ENCODE measurements at regions not wholly inside any gene's neighbourhood (a gene's known extent, or its start where the extent isn't known, plus 50 kb on each side); places are given as distances from the start of the nearest gene placed in this dataset.

DNA sequence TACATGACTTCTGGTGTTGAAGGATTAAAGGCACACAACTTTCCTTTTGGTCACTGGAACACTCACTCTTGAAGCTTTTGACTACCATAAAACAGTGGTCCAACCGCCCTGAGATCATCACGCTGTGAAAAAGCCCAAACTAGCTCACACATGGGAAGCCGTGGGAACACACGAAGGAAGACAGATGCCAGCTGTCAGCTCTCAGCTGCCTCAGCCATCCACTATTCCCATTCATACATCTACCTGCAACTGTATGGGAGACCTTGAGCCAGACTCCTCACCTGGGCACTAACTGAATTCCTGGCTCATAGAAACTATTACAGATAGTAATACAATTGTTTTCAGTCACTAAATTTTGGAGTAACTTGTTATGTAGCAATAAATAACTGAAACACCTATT is 246.1 kb downstream of the MSX2 start:
- no peaks in the 10 kb centered on the region for H3F3A ChIP-seq (ENCODE audit: low read depth)
- TF ChIP-seq EZH2phosphoT487 (IDR thresholded peaks at IDR 0.05; ENCODE audit: borderline replicate concordance), result no peak
- TF ChIP-seq, protein P1, sequence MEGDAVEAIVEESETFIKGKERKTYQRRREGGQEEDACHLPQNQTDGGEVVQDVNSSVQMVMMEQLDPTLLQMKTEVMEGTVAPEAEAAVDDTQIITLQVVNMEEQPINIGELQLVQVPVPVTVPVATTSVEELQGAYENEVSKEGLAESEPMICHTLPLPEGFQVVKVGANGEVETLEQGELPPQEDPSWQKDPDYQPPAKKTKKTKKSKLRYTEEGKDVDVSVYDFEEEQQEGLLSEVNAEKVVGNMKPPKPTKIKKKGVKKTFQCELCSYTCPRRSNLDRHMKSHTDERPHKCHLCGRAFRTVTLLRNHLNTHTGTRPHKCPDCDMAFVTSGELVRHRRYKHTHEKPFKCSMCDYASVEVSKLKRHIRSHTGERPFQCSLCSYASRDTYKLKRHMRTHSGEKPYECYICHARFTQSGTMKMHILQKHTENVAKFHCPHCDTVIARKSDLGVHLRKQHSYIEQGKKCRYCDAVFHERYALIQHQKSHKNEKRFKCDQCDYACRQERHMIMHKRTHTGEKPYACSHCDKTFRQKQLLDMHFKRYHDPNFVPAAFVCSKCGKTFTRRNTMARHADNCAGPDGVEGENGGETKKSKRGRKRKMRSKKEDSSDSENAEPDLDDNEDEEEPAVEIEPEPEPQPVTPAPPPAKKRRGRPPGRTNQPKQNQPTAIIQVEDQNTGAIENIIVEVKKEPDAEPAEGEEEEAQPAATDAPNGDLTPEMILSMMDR (conservative IDR thresholded peaks at IDR 0.05; ENCODE audit: low read length), result no peak
- H3K79me2 ChIP-seq (ENCODE audit: insufficient read depth, low read length), result no peaks in the 10 kb centered on the region
- no peak overlapping the region for H3K4me3 ChIP-seq (ENCODE audit: low read length, poor library complexity, severe bottlenecking)
- H3K4me2 ChIP-seq (ENCODE audit: low read depth, low read length, poor library complexity, severe bottlenecking), result no peak overlapping the region
- H3K27me3 ChIP-seq (ENCODE audit: insufficient read depth, low read length, poor library complexity, severe bottlenecking), result no peaks in the 10 kb centered on the region
- H3K9me2 ChIP-seq (replicated peaks; ENCODE audit: low read depth, low read length), result no peaks in the 10 kb centered on the region
- no peaks in the 10 kb centered on the region for H3K36me3 ChIP-seq (ENCODE audit: insufficient read depth, low read length)
- no peaks in the 10 kb centered on the region for H4K20me1 ChIP-seq (ENCODE audit: insufficient read depth, low read length, poor library complexity, severe bottlenecking)
- H3K4me1 ChIP-seq (ENCODE audit: insufficient read depth, low read length, poor library complexity, severe bottlenecking), result no peaks in the 10 kb centered on the region
- H3K9me3 ChIP-seq (ENCODE audit: insufficient read depth, low read depth, low read length), result no peaks in the 10 kb centered on the region
- no peak overlapping the region for H2AFZ ChIP-seq (ENCODE audit: low read length)
- H3K9ac ChIP-seq (ENCODE audit: low read depth, low read length, poor library complexity, severe bottlenecking), result no peak overlapping the region

DNA sequence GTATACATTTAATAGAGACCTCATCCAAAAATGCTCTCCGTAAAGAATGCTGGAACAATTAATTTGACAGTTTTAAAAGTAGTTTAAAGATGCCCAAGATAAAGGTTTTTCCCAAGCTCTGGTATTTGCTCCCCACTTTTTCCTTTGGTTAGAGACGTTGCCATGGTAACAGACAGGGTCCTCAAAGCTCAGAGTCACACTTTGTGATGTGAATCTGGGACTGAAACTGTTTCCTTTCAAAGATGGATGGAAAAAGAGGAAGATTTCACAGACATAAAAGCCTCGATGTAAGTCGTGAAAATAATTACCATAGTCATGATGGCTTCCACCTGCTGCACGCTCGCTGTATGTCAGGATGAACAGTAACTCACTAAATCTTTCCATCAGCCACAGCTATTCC is 229.5 kb downstream of the MSX2 start:
- H3K4me2 ChIP-seq (ENCODE audit: low read depth, low read length, poor library complexity, severe bottlenecking), result no peak overlapping the region
- no peak overlapping the region for H3K9ac ChIP-seq (ENCODE audit: low read depth, low read length, poor library complexity, severe bottlenecking)
- no peaks in the 10 kb centered on the region for H3K4me1 ChIP-seq (ENCODE audit: insufficient read depth, low read length, poor library complexity, severe bottlenecking)
- H3K9me2 ChIP-seq (replicated peaks; ENCODE audit: low read depth, low read length), result no peaks in the 10 kb centered on the region
- TF ChIP-seq, protein P1 (conservative IDR thresholded peaks at IDR 0.05; ENCODE audit: low read length), result no peak
- no peak for TF ChIP-seq EZH2phosphoT487 (IDR thresholded peaks at IDR 0.05; ENCODE audit: borderline replicate concordance)
- H3K36me3 ChIP-seq (ENCODE audit: insufficient read depth, low read length), result no peaks in the 10 kb centered on the region
- H2AFZ ChIP-seq (ENCODE audit: low read length), result no peak overlapping the region
- H3K9me3 ChIP-seq (ENCODE audit: insufficient read depth, low read depth, low read length), result no peaks in the 10 kb centered on the region
- no peaks in the 10 kb centered on the region for H3F3A ChIP-seq (ENCODE audit: low read depth)
- H3K4me3 ChIP-seq (ENCODE audit: low read length, poor library complexity, severe bottlenecking), result no peak overlapping the region
- H3K27me3 ChIP-seq (ENCODE audit: insufficient read depth, low read length, poor library complexity, severe bottlenecking), result no peaks in the 10 kb centered on the region
- no peaks in the 10 kb centered on the region for H4K20me1 ChIP-seq (ENCODE audit: insufficient read depth, low read length, poor library complexity, severe bottlenecking)
- no peaks in the 10 kb centered on the region for H3K79me2 ChIP-seq (ENCODE audit: insufficient read depth, low read length)

DNA sequence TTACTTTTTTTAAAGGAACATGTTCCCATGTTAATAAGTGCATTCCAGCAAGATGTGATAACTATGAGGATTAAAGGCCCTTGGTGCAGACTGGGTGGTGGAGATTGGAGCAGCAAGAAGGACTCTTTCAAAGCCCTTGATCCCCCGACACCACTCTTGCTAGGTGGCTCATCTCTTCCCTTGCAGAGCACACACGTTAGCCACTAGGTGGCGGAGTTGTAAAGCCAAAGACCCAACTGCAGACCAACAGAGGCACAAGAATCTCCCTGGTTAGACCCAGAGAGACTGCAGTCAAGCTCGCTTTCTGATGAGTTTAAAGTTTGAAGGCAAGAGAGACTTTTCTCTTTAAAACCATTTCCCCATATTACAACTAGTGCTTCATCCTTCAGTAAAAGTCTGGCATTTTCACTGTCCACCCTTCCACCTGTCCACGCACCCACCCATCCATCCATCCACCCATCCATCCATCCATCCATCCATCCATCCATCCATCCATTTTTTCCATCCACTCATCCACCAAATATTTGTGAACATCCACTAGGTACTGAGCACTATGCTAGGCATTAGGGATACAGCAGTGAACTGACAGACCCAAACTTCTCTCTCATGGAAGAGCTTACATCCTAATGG is 226.9 kb downstream of the MSX2 start:
- H3K9me3 ChIP-seq (ENCODE audit: insufficient read depth, low read depth, low read length), result no peaks in the 10 kb centered on the region
- H3K27me3 ChIP-seq (ENCODE audit: insufficient read depth, low read length, poor library complexity, severe bottlenecking), result no peaks in the 10 kb centered on the region
- H3F3A ChIP-seq (ENCODE audit: low read depth), result no peaks in the 10 kb centered on the region
- no peak for TF ChIP-seq EZH2phosphoT487 (IDR thresholded peaks at IDR 0.05; ENCODE audit: borderline replicate concordance)
- TF ChIP-seq, protein P1 (conservative IDR thresholded peaks at IDR 0.05; ENCODE audit: low read length), result peak; percentile 69
- H2AFZ ChIP-seq (ENCODE audit: low read length), result no peak overlapping the region
- no peak overlapping the region for H3K9ac ChIP-seq (ENCODE audit: low read depth, low read length, poor library complexity, severe bottlenecking)
- no peaks in the 10 kb centered on the region for H3K36me3 ChIP-seq (ENCODE audit: insufficient read depth, low read length)
- H3K4me1 ChIP-seq (ENCODE audit: insufficient read depth, low read length, poor library complexity, severe bottlenecking), result no peaks in the 10 kb centered on the region
- no peaks in the 10 kb centered on the region for H4K20me1 ChIP-seq (ENCODE audit: insufficient read depth, low read length, poor library complexity, severe bottlenecking)
- no peak overlapping the region for H3K4me3 ChIP-seq (ENCODE audit: low read length, poor library complexity, severe bottlenecking)
- no peaks in the 10 kb centered on the region for H3K9me2 ChIP-seq (replicated peaks; ENCODE audit: low read depth, low read length)
- H3K4me2 ChIP-seq (ENCODE audit: low read depth, low read length, poor library complexity, severe bottlenecking), result no peak overlapping the region
- H3K79me2 ChIP-seq (ENCODE audit: insufficient read depth, low read length), result no peaks in the 10 kb centered on the region
